ENCODE measurements at regions not wholly inside any gene's neighbourhood (a gene's known extent, or its start where the extent isn't known, plus 50 kb on each side); places are given as distances from the start of the nearest gene placed in this dataset.

DNA sequence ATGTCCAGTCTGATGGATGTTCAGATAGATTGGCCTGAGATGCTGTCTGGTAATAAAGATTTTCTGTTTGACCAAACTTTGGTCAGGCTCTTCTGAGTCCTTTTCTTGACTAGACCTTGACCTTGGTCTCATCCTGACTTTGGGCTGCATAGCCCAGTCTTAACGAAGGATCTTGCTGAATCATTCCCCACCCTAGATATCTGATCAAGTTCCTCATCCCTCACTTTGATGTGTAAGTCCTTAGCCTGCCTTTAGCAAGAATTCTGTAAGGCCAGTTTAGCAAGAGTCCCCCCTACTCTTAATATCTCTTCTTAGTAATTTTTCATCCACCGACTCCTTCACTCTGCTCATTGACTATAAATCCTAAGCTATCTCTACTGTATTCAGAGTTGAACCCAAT, 244.4 kb upstream of the JADE1 start:
- no peak overlapping the region for H3K4me3 ChIP-seq (ENCODE audit: insufficient read length, low read depth)
- H3K9me3 ChIP-seq (ENCODE audit: insufficient read depth, low read length) = no peaks in the 10 kb centered on the region
- H3K9ac ChIP-seq (ENCODE audit: insufficient read length, low read depth) = no peak overlapping the region
- no peaks in the 10 kb centered on the region for H3K4me1 ChIP-seq (ENCODE audit: insufficient read depth, insufficient read length)
- no peaks in the 10 kb centered on the region for H3K36me3 ChIP-seq (ENCODE audit: insufficient read depth, insufficient read length, low read length)
- H3K27me3 ChIP-seq (ENCODE audit: insufficient read depth, insufficient read length) = no peaks in the 10 kb centered on the region
- DNase-seq (ENCODE audit: low read depth, low spot score) = no peak
- no peak for TF ChIP-seq SUZ12 (IDR thresholded peaks at IDR 0.05; ENCODE audit: extremely low read depth, insufficient read depth, insufficient read length)
- no peak for TF ChIP-seq ZNF274 (IDR thresholded peaks at IDR 0.05; ENCODE audit: low read depth, low read length)
- no peak for TF ChIP-seq YY1 (IDR thresholded peaks at IDR 0.05; ENCODE audit: insufficient read depth, insufficient read length)

GRCh38 chr4:128564081-128564630, 245.3 kb upstream of the JADE1 start:
- Histone ChIP-seq H3K27me3 (ENCODE audit: insufficient read depth, insufficient read length) (no peaks in the 10 kb centered on the region), H3K4me1 (ENCODE audit: insufficient read depth, insufficient read length) (no peaks in the 10 kb centered on the region), H3K36me3 (ENCODE audit: insufficient read depth, insufficient read length, low read length) (no peaks in the 10 kb centered on the region), H3K4me3 (ENCODE audit: insufficient read length, low read depth) (no peak overlapping the region), H3K9me3 (ENCODE audit: insufficient read depth, low read length) (no peaks in the 10 kb centered on the region), H3K9ac (ENCODE audit: insufficient read length, low read depth) (no peak overlapping the region)
- TF ChIP-seq YY1 (IDR thresholded peaks at IDR 0.05; ENCODE audit: insufficient read depth, insufficient read length) = no peak
- TF ChIP-seq SUZ12 (IDR thresholded peaks at IDR 0.05; ENCODE audit: extremely low read depth, insufficient read depth, insufficient read length) = no peak
- no peak for TF ChIP-seq ZNF274 (IDR thresholded peaks at IDR 0.05; ENCODE audit: low read depth, low read length)
- no peak for DNase-seq (ENCODE audit: low read depth, low spot score)

DNA sequence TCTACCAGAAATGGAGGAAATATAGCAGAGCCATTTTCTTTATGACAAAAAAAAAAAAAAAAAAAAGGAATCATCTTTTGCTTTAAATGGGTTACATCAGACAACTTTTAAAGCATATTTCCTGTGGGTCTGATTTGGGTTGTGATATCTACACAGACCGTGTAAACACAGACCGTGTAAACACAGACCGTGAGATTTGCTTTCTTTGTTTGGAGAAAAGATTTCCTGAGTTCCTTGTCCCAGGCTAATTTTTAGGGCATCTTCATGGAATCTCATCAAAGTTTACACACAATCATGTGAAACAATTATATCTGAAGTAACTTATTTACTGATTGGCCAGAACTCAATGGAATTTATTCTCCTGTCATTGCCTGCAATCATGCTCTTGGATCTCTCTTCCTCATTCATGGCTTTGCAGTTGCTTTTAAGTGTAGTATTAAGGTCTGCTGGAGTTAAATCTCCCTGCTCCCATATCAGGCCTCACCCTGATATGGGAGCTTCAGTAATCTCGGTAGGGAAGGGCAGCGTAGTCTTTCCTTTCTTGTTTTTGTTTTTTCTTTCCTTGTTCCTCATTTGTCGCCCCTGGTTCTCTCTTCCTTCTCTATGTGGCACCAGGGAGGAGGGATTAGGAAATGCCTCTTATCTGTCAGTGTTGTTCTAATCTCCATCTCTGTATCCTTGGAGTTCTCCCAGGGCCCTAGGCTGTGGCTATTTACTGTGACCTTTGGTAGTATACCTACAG, 248.6 kb upstream of the JADE1 start:
- Histone ChIP-seq H3K36me3 (ENCODE audit: insufficient read depth, insufficient read length, low read length) (no peaks in the 10 kb centered on the region), H3K9ac (ENCODE audit: insufficient read length, low read depth) (no peak overlapping the region), H3K9me3 (ENCODE audit: insufficient read depth, low read length) (no peaks in the 10 kb centered on the region), H3K27me3 (ENCODE audit: insufficient read depth, insufficient read length) (no peaks in the 10 kb centered on the region), H3K4me3 (ENCODE audit: insufficient read length, low read depth) (no peak overlapping the region), H3K4me1 (ENCODE audit: insufficient read depth, insufficient read length) (no peaks in the 10 kb centered on the region)
- TF ChIP-seq SUZ12 (IDR thresholded peaks at IDR 0.05; ENCODE audit: extremely low read depth, insufficient read depth, insufficient read length) (no peak), YY1 (IDR thresholded peaks at IDR 0.05; ENCODE audit: insufficient read depth, insufficient read length) (no peak), ZNF274 (IDR thresholded peaks at IDR 0.05; ENCODE audit: low read depth, low read length) (no peak)
- DNase-seq (ENCODE audit: low read depth, low spot score) = no peak

DNA sequence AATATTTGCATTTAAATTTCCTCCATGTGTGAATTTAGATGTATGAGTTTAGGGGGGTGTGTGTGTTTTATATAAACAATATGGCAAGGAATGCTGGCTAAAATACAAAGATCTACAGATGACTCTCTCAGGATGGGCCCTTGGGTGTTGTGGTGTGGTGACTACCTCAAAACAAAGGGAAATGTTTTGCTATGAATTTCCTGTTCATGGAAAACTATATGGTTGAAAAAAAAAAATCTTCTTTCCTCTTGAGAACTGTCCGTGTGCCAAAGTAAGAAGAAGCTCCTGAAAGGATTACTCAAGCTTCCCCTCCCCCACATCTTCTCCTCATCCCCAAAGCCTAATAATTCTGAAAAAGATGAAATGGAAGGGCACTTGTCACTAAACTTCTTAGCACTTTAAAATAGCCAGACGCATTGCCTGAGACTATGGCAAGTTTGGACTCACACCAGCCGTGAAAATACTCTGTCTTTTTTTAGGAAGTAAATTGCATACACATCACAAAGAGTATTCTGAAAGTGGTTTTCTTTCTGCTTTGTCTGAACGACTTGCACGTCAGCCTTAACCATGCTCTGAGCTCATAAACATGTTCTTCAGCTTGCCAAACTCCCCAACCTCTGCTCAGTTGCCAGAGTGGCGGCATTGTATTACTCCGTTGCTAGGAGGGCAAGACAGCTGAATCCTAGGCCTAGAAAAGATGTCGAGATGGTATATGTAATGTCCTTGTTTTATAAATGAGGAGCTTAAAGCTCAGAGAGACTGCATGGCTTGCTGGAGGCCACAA, 250.4 kb upstream of the JADE1 start:
- H3K4me1 ChIP-seq (ENCODE audit: insufficient read depth, insufficient read length) = no peaks in the 10 kb centered on the region
- H3K9ac ChIP-seq (ENCODE audit: insufficient read length, low read depth) = no peak overlapping the region
- H3K36me3 ChIP-seq (ENCODE audit: insufficient read depth, insufficient read length, low read length) = no peaks in the 10 kb centered on the region
- no peaks in the 10 kb centered on the region for H3K9me3 ChIP-seq (ENCODE audit: insufficient read depth, low read length)
- H3K27me3 ChIP-seq (ENCODE audit: insufficient read depth, insufficient read length) = no peaks in the 10 kb centered on the region
- no peak for DNase-seq (ENCODE audit: low read depth, low spot score)
- TF ChIP-seq ZNF274 (IDR thresholded peaks at IDR 0.05; ENCODE audit: low read depth, low read length) = no peak
- TF ChIP-seq YY1 (IDR thresholded peaks at IDR 0.05; ENCODE audit: insufficient read depth, insufficient read length) = no peak
- TF ChIP-seq SUZ12 (IDR thresholded peaks at IDR 0.05; ENCODE audit: extremely low read depth, insufficient read depth, insufficient read length) = no peak
- no peak overlapping the region for H3K4me3 ChIP-seq (ENCODE audit: insufficient read length, low read depth)

DNA sequence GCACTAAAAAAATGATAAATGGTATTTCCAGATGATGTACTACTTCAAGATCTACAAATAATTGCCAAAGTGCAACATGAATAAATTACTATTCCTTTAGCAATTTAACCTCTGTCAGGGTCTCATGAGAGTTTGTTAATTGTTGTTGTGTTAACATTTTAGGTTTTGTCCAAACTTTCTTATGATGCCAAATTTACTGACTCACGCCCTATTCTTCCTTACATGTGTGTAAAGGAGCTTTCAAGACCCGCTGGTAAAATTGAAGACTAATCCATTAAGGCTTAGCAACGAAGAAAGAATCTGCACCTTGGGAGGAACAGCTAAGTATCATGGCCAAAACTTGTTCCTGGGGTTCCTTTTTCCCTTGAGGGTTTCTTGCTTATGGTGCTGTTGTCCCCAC, 252.7 kb upstream of the JADE1 start:
- Histone ChIP-seq H3K27me3 (ENCODE audit: insufficient read depth, insufficient read length) (no peaks in the 10 kb centered on the region), H3K4me1 (ENCODE audit: insufficient read depth, insufficient read length) (no peaks in the 10 kb centered on the region)

DNA sequence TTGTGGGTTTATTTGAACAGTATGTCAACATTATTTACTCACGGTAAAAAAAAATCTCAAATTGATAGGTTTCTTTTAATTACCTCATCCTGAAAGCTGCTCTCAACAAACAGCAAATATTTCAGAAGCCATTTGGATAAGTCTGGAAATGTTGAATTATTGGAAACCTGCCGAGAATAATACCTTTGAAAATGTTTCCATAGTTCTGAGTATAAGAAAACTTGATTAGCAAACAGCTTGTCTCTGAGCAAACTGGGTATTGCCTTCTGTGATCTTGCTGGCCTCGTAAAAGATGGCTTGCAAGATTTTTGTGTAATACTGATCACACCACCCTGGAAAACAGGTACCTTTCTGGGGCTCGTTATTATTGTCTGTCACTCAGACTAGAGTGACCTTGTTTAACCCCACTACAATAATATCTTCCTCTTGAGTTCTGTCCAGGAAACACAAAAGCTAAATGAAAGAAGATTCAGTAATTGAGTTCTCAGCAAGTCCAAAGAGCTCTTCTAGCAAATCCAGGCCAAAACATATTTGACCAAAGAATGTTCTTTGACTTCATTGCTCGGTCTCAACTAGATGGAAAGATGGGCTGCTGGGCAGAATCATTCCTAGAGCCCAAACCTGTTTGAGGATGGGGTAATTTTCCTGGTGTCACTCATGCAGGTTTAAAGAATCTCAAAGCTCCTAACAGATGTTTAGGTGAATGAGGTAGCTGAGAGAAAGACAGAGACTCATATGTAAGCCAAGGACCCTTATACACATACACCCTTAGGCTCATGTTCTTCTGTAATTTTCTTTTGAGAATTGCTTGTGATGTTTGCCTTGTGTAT, 255.6 kb upstream of the JADE1 start:
- no peak for TF ChIP-seq YY1 (IDR thresholded peaks at IDR 0.05; ENCODE audit: insufficient read depth, insufficient read length)
- TF ChIP-seq SUZ12 (IDR thresholded peaks at IDR 0.05; ENCODE audit: extremely low read depth, insufficient read depth, insufficient read length) = no peak
- no peak for TF ChIP-seq ZNF274 (IDR thresholded peaks at IDR 0.05; ENCODE audit: low read depth, low read length)
- Histone ChIP-seq H3K4me1 (ENCODE audit: insufficient read depth, insufficient read length) (no peaks in the 10 kb centered on the region), H3K9me3 (ENCODE audit: insufficient read depth, low read length) (no peaks in the 10 kb centered on the region), H3K9ac (ENCODE audit: insufficient read length, low read depth) (no peak overlapping the region), H3K27me3 (ENCODE audit: insufficient read depth, insufficient read length) (no peaks in the 10 kb centered on the region), H3K36me3 (ENCODE audit: insufficient read depth, insufficient read length, low read length) (no peaks in the 10 kb centered on the region), H3K4me3 (ENCODE audit: insufficient read length, low read depth) (no peak overlapping the region)
- DNase-seq (ENCODE audit: low read depth, low spot score) = no peak

More for the DNA sequence above, 252.7 kb upstream of the JADE1 start:
- Histone ChIP-seq H3K4me3 (ENCODE audit: insufficient read length, low read depth) (no peak overlapping the region), H3K9me3 (ENCODE audit: insufficient read depth, low read length) (no peaks in the 10 kb centered on the region), H3K9ac (ENCODE audit: insufficient read length, low read depth) (no peak overlapping the region), H3K36me3 (ENCODE audit: insufficient read depth, insufficient read length, low read length) (no peaks in the 10 kb centered on the region)
- DNase-seq (ENCODE audit: low read depth, low spot score) = no peak
- TF ChIP-seq YY1 (IDR thresholded peaks at IDR 0.05; ENCODE audit: insufficient read depth, insufficient read length) (no peak), ZNF274 (IDR thresholded peaks at IDR 0.05; ENCODE audit: low read depth, low read length) (no peak), SUZ12 (IDR thresholded peaks at IDR 0.05; ENCODE audit: extremely low read depth, insufficient read depth, insufficient read length) (no peak)

Measured in NT2/D1 (cell line).